ENCODE measurements at regions not wholly inside any gene's neighbourhood (a gene's known extent, or its start where the extent isn't known, plus 50 kb on each side); places are given as distances from the start of the nearest gene placed in this dataset.

- H3K27me3 ChIP-seq (replicated peaks; ENCODE audit: control insufficient read depth, insufficient read depth, low read length, poor library complexity, severe bottlenecking) = no peaks in the 10 kb centered on the region
- no peak for DNase-seq
- no peak overlapping the region for H3K4me3 ChIP-seq (ENCODE audit: insufficient read depth, low read depth, low read length, poor library complexity, severe bottlenecking)
- H3K36me3 ChIP-seq (ENCODE audit: control insufficient read depth, insufficient read depth, low read length) = no peaks in the 10 kb centered on the region
- H3K27ac ChIP-seq (ENCODE audit: insufficient read depth, low read length, poor library complexity, severe bottlenecking) = no peak overlapping the region
- H3K9me3 ChIP-seq (ENCODE audit: control insufficient read depth, low read length) = no peaks in the 10 kb centered on the region
- H3K4me1 ChIP-seq (ENCODE audit: control insufficient read depth, insufficient read depth, low read length, poor library complexity, severe bottlenecking) = no peaks in the 10 kb centered on the region
These were observed 124.9 kb upstream of the MED13L start for GRCh38 chr12:116402163-116402939.

GRCh38 chr12:116403546-116403945 lies 126.1 kb upstream of the MED13L start:
- no peaks in the 10 kb centered on the region for H3K4me1 ChIP-seq (ENCODE audit: control insufficient read depth, insufficient read depth, low read length, poor library complexity, severe bottlenecking)
- no peaks in the 10 kb centered on the region for H3K27me3 ChIP-seq (replicated peaks; ENCODE audit: control insufficient read depth, insufficient read depth, low read length, poor library complexity, severe bottlenecking)
- H3K36me3 ChIP-seq (ENCODE audit: control insufficient read depth, insufficient read depth, low read length) = no peaks in the 10 kb centered on the region
- DNase-seq = no peak
- no peak overlapping the region for H3K27ac ChIP-seq (ENCODE audit: insufficient read depth, low read length, poor library complexity, severe bottlenecking)
- no peak overlapping the region for H3K4me3 ChIP-seq (ENCODE audit: insufficient read depth, low read depth, low read length, poor library complexity, severe bottlenecking)
- H3K9me3 ChIP-seq (ENCODE audit: control insufficient read depth, low read length) = no peaks in the 10 kb centered on the region

- no peak overlapping the region for H3K4me3 ChIP-seq (ENCODE audit: insufficient read depth, low read depth, low read length, poor library complexity, severe bottlenecking)
- H3K27me3 ChIP-seq (replicated peaks; ENCODE audit: control insufficient read depth, insufficient read depth, low read length, poor library complexity, severe bottlenecking) = no peaks in the 10 kb centered on the region
- no peaks in the 10 kb centered on the region for H3K4me1 ChIP-seq (ENCODE audit: control insufficient read depth, insufficient read depth, low read length, poor library complexity, severe bottlenecking)
- no peak for DNase-seq
- no peaks in the 10 kb centered on the region for H3K9me3 ChIP-seq (ENCODE audit: control insufficient read depth, low read length)
- H3K27ac ChIP-seq (ENCODE audit: insufficient read depth, low read length, poor library complexity, severe bottlenecking) = no peak overlapping the region
- H3K36me3 ChIP-seq (ENCODE audit: control insufficient read depth, insufficient read depth, low read length) = no peaks in the 10 kb centered on the region
These were observed 126.8 kb upstream of the MED13L start for GRCh38 chr12:116404247-116404646.

- no peaks in the 10 kb centered on the region for H3K4me1 ChIP-seq (ENCODE audit: control insufficient read depth, insufficient read depth, low read length, poor library complexity, severe bottlenecking)
- no peak overlapping the region for H3K4me3 ChIP-seq (ENCODE audit: insufficient read depth, low read depth, low read length, poor library complexity, severe bottlenecking)
- no peak overlapping the region for H3K27ac ChIP-seq (ENCODE audit: insufficient read depth, low read length, poor library complexity, severe bottlenecking)
- no peaks in the 10 kb centered on the region for H3K27me3 ChIP-seq (replicated peaks; ENCODE audit: control insufficient read depth, insufficient read depth, low read length, poor library complexity, severe bottlenecking)
- H3K36me3 ChIP-seq (ENCODE audit: control insufficient read depth, insufficient read depth, low read length) = no peaks in the 10 kb centered on the region
- no peak for DNase-seq
- no peaks in the 10 kb centered on the region for H3K9me3 ChIP-seq (ENCODE audit: control insufficient read depth, low read length)
These were observed 127.6 kb upstream of the MED13L start for GRCh38 chr12:116404913-116405611.

- no peak overlapping the region for H3K27ac ChIP-seq (ENCODE audit: insufficient read depth, low read length, poor library complexity, severe bottlenecking)
- no peaks in the 10 kb centered on the region for H3K27me3 ChIP-seq (replicated peaks; ENCODE audit: control insufficient read depth, insufficient read depth, low read length, poor library complexity, severe bottlenecking)
- no peak overlapping the region for H3K4me3 ChIP-seq (ENCODE audit: insufficient read depth, low read depth, low read length, poor library complexity, severe bottlenecking)
- no peaks in the 10 kb centered on the region for H3K36me3 ChIP-seq (ENCODE audit: control insufficient read depth, insufficient read depth, low read length)
- no peak for DNase-seq
- H3K9me3 ChIP-seq (ENCODE audit: control insufficient read depth, low read length) = no peaks in the 10 kb centered on the region
- no peaks in the 10 kb centered on the region for H3K4me1 ChIP-seq (ENCODE audit: control insufficient read depth, insufficient read depth, low read length, poor library complexity, severe bottlenecking)
These were observed 129.0 kb upstream of the MED13L start for GRCh38 chr12:116406529-116406928.

GRCh38 chr12:116408489-116409250 lies 131.2 kb upstream of the MED13L start:
- H3K4me3 ChIP-seq (ENCODE audit: insufficient read depth, low read depth, low read length, poor library complexity, severe bottlenecking) = no peak overlapping the region
- no peaks in the 10 kb centered on the region for H3K27me3 ChIP-seq (replicated peaks; ENCODE audit: control insufficient read depth, insufficient read depth, low read length, poor library complexity, severe bottlenecking)
- H3K4me1 ChIP-seq (ENCODE audit: control insufficient read depth, insufficient read depth, low read length, poor library complexity, severe bottlenecking) = no peaks in the 10 kb centered on the region
- no peak overlapping the region for H3K27ac ChIP-seq (ENCODE audit: insufficient read depth, low read length, poor library complexity, severe bottlenecking)
- H3K36me3 ChIP-seq (ENCODE audit: control insufficient read depth, insufficient read depth, low read length) = no peaks in the 10 kb centered on the region
- no peaks in the 10 kb centered on the region for H3K9me3 ChIP-seq (ENCODE audit: control insufficient read depth, low read length)
- no peak for DNase-seq

- Histone ChIP-seq H3K27me3 (replicated peaks; ENCODE audit: control insufficient read depth, insufficient read depth, low read length, poor library complexity, severe bottlenecking) (no peaks in the 10 kb centered on the region), H3K27ac (ENCODE audit: insufficient read depth, low read length, poor library complexity, severe bottlenecking) (no peak overlapping the region), H3K36me3 (ENCODE audit: control insufficient read depth, insufficient read depth, low read length) (no peaks in the 10 kb centered on the region), H3K4me1 (ENCODE audit: control insufficient read depth, insufficient read depth, low read length, poor library complexity, severe bottlenecking) (no peaks in the 10 kb centered on the region), H3K9me3 (ENCODE audit: control insufficient read depth, low read length) (no peaks in the 10 kb centered on the region), H3K4me3 (ENCODE audit: insufficient read depth, low read depth, low read length, poor library complexity, severe bottlenecking) (no peak overlapping the region)
- DNase-seq = no peak
These were observed 134.5 kb upstream of the MED13L start for GRCh38 chr12:116411977-116412376.

GRCh38 chr12:116414891-116415290 lies 137.4 kb upstream of the MED13L start:
- no peaks in the 10 kb centered on the region for H3K27me3 ChIP-seq (replicated peaks; ENCODE audit: control insufficient read depth, insufficient read depth, low read length, poor library complexity, severe bottlenecking)
- H3K36me3 ChIP-seq (ENCODE audit: control insufficient read depth, insufficient read depth, low read length) = no peaks in the 10 kb centered on the region
- H3K4me1 ChIP-seq (ENCODE audit: control insufficient read depth, insufficient read depth, low read length, poor library complexity, severe bottlenecking) = no peaks in the 10 kb centered on the region
- no peak for DNase-seq
- no peak overlapping the region for H3K4me3 ChIP-seq (ENCODE audit: insufficient read depth, low read depth, low read length, poor library complexity, severe bottlenecking)
- no peak overlapping the region for H3K27ac ChIP-seq (ENCODE audit: insufficient read depth, low read length, poor library complexity, severe bottlenecking)
- H3K9me3 ChIP-seq (ENCODE audit: control insufficient read depth, low read length) = no peaks in the 10 kb centered on the region

- Histone ChIP-seq H3K27me3 (replicated peaks; ENCODE audit: control insufficient read depth, insufficient read depth, low read length, poor library complexity, severe bottlenecking) (no peaks in the 10 kb centered on the region), H3K36me3 (ENCODE audit: control insufficient read depth, insufficient read depth, low read length) (no peaks in the 10 kb centered on the region), H3K4me1 (ENCODE audit: control insufficient read depth, insufficient read depth, low read length, poor library complexity, severe bottlenecking) (no peaks in the 10 kb centered on the region), H3K9me3 (ENCODE audit: control insufficient read depth, low read length) (no peaks in the 10 kb centered on the region), H3K4me3 (ENCODE audit: insufficient read depth, low read depth, low read length, poor library complexity, severe bottlenecking) (no peak overlapping the region), H3K27ac (ENCODE audit: insufficient read depth, low read length, poor library complexity, severe bottlenecking) (no peak overlapping the region)
- no peak for DNase-seq
These were observed 138.1 kb upstream of the MED13L start for GRCh38 chr12:116415408-116416108.

Data from effector memory CD4-positive, alpha-beta T cell (primary cell).